ENCODE measurements at regions not wholly inside any gene's neighbourhood (a gene's known extent, or its start where the extent isn't known, plus 50 kb on each side); places are given as distances from the start of the nearest gene placed in this dataset.

DNA sequence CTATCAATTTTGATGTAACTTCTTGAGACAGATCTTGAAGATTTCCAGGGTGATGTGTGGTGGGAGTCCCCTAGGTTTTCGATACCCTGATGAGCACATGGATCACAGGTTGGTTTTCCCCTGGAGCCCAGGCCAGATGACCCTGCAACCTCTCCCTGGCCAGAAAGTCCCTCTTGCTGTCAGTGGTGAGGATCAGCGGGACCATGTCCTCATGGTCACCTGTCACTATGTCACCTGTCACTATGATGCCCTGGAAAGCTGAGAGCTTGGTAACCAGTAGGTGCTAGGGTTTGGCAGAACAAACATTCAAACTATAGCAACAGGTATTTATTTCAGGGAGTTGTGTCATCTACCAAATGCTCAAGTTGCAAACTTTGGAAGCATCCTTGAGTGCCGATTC, 197.9 kb downstream of the ARHGAP12 start:
- Histone ChIP-seq H3K27ac (no peak overlapping the region), H3K4me3 (no peak overlapping the region), H3K27me3 (no peaks in the 10 kb centered on the region), H3K9me3 (replicated peaks) (peaks cover 25% of the 10 kb centered on the region), H3K36me3 (no peaks in the 10 kb centered on the region), H3K4me1 (no peaks in the 10 kb centered on the region)
- no peak for DNase-seq

DNA sequence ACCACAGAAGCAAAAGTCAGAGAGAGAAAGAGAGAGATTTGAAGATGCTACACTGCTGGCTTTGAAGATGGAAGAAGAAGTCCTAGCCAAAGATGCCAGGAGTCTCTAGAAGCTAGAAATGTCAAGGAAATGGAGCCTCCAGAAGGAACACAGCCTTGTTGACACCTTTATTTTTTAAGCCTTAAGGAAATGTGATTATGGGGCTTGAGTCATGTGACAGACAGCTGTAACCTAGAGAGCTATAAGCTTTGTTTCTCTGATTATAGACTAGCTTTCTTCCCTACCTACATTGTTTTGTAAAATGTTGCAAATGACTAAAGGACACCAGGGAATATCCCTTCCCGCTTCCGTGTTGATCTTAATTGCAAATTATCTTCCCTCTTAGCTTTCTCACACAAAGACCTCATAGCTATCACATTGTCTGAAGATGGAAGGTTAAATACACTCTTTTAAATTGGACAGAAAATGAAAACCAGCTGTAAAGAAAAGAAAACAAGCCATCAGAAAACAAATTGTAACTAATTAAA, 199.9 kb downstream of the ARHGAP12 start:
- Histone ChIP-seq H3K36me3 (no peaks in the 10 kb centered on the region), H3K4me1 (no peaks in the 10 kb centered on the region), H3K9me3 (replicated peaks) (peaks cover 17% of the 10 kb centered on the region), H3K4me3 (no peak overlapping the region), H3K27me3 (no peaks in the 10 kb centered on the region), H3K27ac (no peak overlapping the region)
- DNase-seq = no peak

DNA sequence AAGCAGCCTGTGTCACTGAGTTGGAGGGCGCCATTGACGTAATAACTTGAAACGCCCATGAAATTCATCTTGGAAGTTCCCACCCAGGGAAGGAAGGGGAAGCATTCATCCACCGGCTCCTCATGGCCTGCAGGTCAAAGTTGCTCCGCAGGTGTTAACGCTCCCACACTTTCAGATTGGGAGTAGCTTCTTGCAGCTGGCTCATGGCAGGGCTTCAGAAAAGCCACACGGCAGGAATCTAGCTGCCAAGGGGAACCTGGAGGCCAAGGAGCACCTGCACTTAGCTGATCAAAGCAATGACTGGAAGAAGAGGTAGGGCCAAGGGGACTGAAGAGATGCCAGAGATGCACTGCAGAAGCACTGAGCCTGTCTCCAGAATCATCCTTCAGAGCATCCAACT, 203.2 kb downstream of the ARHGAP12 start:
- Histone ChIP-seq H3K4me1 (peaks cover 4% of the 10 kb centered on the region; the same call in 1 of the 2 replicates), H3K27me3 (no peaks in the 10 kb centered on the region), H3K9me3 (replicated peaks) (peaks cover 10% of the 10 kb centered on the region), H3K27ac (no peak overlapping the region), H3K4me3 (no peak overlapping the region), H3K36me3 (no peaks in the 10 kb centered on the region)
- no peak for DNase-seq

DNA sequence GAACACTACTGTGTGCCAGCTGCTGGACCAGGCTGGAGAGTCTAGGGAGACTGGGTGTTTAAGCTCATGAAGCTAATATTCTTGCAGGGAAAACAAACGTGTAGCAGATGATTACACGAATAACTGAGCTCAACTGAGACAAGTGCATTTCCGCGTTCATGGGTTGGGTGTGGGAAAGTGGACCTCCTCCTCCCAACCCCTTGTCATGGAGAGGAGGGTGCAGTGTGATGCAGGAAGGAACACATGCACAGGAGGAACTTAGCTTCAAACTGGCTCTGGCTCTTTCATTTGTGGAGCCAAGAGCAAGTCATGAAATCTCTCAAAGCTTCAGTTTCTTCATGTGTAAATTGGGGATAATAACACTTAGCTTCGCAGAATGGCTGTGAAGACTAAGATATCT, 204.3 kb downstream of the ARHGAP12 start:
- Histone ChIP-seq H3K4me3 (no peak overlapping the region), H3K27ac (no peak overlapping the region), H3K4me1 (peaks cover 4% of the 10 kb centered on the region; the same call in 1 of the 2 replicates), H3K36me3 (no peaks in the 10 kb centered on the region), H3K9me3 (replicated peaks) (peaks cover 10% of the 10 kb centered on the region), H3K27me3 (no peaks in the 10 kb centered on the region)
- DNase-seq = no peak

DNA sequence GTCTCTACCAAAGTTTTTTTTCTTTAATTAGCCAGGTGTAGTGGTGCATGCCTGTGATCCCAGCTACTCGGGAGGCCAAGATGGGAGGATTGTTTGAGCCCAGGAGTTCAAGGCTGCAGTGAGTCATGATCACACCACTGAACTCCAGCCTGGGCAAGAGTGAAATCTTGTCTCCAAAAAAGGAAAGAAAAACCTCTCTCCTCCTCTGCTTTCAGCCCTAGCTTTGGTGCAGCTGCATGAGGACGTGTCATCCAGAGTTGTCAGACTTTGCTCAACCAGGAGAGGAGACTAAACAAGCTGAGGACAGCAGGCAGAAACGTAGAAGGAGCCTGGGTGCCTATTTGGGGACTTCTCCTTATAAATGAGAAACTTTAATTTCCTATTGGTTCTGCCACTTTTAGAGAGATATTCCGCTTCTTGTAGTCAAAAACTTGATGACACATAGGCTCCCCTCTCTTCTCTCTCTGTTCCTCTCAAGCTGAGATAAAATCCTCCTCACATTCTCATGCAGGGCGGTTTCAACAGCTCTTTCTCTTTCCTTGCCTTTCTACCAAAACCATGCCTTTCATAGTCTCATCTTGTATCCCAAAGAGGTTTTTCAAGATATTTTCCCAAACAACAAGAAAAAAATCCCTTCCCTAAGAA, 205.4 kb downstream of the ARHGAP12 start:
- Histone ChIP-seq H3K9me3 (replicated peaks) (peaks cover 8% of the 10 kb centered on the region), H3K4me1 (peaks cover 4% of the 10 kb centered on the region; the same call in 1 of the 2 replicates), H3K27me3 (no peaks in the 10 kb centered on the region), H3K27ac (no peak overlapping the region), H3K36me3 (no peaks in the 10 kb centered on the region), H3K4me3 (no peak overlapping the region)
- no peak for DNase-seq

DNA sequence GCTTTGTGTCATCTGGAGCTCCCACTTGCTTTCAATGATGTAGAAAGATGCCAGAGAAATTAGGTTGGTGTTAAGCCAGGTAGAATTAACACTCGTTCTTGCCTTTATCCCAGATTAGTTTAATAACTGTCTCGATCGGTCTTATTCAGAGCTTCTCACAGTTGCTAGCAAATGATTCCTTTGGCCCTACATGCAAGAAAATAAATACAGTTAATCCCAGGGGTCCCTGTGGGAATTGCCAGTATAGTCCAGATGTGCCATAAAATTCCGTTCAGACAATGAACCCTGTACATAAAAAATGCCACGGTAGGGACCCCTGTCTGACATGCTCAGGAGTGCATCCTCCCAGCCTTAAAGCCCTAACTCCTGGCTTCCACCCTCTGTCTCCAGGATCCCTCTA, 207.5 kb downstream of the ARHGAP12 start:
- H3K27ac ChIP-seq = no peak overlapping the region
- H3K4me1 ChIP-seq = peaks cover 4% of the 10 kb centered on the region; the same call in 1 of the 2 replicates
- H3K27me3 ChIP-seq = no peaks in the 10 kb centered on the region
- peaks cover 8% of the 10 kb centered on the region for H3K9me3 ChIP-seq (replicated peaks)
- no peak overlapping the region for H3K4me3 ChIP-seq
- H3K36me3 ChIP-seq = no peaks in the 10 kb centered on the region
- peak; percentile 68 to 77 for DNase-seq

DNA sequence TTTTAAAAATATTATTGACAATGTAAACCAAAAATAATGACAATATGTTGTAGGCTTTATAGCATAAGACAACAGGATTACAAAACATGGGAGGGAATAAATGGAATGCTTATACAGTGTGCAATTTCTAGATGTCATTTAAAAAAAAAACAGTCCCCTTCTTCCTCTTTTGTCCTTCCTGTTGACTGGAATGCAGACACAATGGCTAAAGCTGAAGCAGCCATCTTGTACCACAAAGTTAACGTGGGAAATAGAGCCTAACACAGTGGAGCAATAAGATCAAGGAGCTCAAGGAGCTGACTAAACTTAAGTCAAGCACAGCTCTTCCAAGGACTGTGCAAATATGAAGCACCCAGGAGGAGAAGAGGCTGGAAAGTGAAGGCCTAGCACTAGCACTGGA, 208.1 kb downstream of the ARHGAP12 start:
- H3K36me3 ChIP-seq = no peaks in the 10 kb centered on the region
- H3K4me1 ChIP-seq = peaks cover 4% of the 10 kb centered on the region; the same call in 1 of the 2 replicates
- peaks cover 8% of the 10 kb centered on the region for H3K9me3 ChIP-seq (replicated peaks)
- no peaks in the 10 kb centered on the region for H3K27me3 ChIP-seq
- H3K27ac ChIP-seq = no peak overlapping the region
- DNase-seq = no peak
- no peak overlapping the region for H3K4me3 ChIP-seq

DNA sequence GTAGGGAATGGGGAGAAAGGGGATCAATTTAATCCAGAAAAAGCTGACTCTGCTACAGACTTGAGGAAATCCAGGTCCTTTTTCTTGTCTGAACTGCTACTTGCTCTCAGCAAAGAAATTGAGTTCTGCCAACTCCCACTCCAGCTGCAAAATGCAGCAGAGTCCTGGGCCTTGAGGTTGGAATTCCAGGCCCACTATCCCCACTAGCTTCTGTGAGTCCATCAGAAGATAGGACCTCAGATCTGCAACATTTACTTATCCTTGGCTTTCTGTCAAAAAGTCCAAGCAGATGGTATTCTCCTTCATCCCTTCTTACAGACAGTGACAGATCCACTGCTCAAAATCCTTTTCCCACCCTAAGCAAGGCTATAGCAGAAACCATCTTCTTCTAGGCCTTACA, 219.2 kb downstream of the ARHGAP12 start:
- DNase-seq = no peak
- Histone ChIP-seq H3K27me3 (no peaks in the 10 kb centered on the region), H3K4me1 (peaks cover 9% of the 10 kb centered on the region; the same call in 1 of the 2 replicates), H3K4me3 (no peak overlapping the region), H3K27ac (no peak overlapping the region), H3K9me3 (replicated peaks) (peaks cover 34% of the 10 kb centered on the region), H3K36me3 (no peaks in the 10 kb centered on the region)

DNA sequence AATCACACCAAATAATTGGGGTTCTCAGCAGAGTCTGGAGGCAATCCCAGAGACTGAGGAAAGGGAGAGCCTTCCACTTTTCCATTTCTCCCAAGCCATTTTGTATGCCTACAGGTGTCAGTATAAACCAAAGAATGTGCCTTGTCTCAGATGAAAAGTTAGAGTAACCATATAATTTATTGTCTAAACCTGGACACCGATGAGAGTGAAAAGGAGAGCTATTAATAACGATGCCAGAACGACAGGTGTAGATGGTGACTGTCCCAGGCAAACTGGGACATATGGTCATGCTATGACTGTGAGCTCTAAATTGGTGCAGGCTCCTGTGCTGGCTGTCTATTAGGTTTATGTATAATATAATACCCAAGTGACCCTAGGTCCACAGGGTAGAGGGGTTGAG, 219.6 kb downstream of the ARHGAP12 start:
- H3K36me3 ChIP-seq = no peaks in the 10 kb centered on the region
- peaks cover 34% of the 10 kb centered on the region for H3K9me3 ChIP-seq (replicated peaks)
- DNase-seq = peak in 1 of 2 experiments; percentile 46
- peaks cover 9% of the 10 kb centered on the region; the same call in 1 of the 2 replicates for H3K4me1 ChIP-seq
- no peaks in the 10 kb centered on the region for H3K27me3 ChIP-seq
- no peak overlapping the region for H3K4me3 ChIP-seq
- no peak overlapping the region for H3K27ac ChIP-seq

DNA sequence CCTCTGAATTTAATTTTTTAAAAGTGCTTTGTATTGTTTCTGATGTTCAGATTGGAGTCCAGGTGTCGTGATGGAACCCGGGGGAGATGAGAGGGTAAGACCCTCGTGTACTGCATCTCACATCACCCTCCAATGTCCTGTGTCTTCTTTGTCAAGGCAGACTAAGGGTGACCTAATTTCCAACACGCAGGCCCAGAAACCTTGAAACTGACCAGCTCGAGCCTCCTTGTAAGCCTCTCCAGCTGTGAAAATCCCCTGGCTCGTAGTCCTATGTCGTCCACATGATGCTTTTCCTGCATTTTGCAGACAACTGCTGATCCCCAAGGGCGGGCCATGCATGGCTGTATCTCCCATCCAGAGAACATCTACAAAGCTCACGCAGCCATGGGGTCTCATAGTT, 220.2 kb downstream of the ARHGAP12 start:
- no peak for DNase-seq
- no peaks in the 10 kb centered on the region for H3K36me3 ChIP-seq
- H3K4me3 ChIP-seq = no peak overlapping the region
- no peak overlapping the region for H3K27ac ChIP-seq
- H3K9me3 ChIP-seq (replicated peaks) = peaks cover 29% of the 10 kb centered on the region
- no peaks in the 10 kb centered on the region for H3K27me3 ChIP-seq
- peaks cover 9% of the 10 kb centered on the region; the same call in 1 of the 2 replicates for H3K4me1 ChIP-seq

DNA sequence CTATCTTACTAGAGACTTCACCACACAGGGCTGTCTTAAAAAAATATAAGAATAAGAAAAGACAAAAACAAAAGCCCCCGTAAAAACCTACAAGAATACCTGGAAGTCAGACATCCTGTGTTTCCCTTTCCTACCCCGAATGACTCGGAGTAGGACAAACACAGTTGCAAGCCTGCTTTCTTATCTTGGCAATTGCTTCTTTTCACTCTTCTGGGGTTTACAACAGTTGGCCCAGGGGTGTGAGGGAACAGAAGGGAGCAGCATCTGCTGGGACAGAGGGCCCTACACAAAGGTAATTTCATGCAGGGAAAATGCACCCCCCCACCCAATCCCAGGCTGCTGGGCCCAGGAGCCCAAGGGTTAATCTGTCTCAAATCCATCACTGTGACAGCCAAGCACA, 220.6 kb downstream of the ARHGAP12 start:
- Histone ChIP-seq H3K27me3 (no peaks in the 10 kb centered on the region), H3K36me3 (no peaks in the 10 kb centered on the region), H3K4me3 (no peak overlapping the region), H3K4me1 (peaks cover 9% of the 10 kb centered on the region; the same call in 1 of the 2 replicates), H3K27ac (no peak overlapping the region), H3K9me3 (replicated peaks) (peaks cover 27% of the 10 kb centered on the region)
- DNase-seq = no peak

DNA sequence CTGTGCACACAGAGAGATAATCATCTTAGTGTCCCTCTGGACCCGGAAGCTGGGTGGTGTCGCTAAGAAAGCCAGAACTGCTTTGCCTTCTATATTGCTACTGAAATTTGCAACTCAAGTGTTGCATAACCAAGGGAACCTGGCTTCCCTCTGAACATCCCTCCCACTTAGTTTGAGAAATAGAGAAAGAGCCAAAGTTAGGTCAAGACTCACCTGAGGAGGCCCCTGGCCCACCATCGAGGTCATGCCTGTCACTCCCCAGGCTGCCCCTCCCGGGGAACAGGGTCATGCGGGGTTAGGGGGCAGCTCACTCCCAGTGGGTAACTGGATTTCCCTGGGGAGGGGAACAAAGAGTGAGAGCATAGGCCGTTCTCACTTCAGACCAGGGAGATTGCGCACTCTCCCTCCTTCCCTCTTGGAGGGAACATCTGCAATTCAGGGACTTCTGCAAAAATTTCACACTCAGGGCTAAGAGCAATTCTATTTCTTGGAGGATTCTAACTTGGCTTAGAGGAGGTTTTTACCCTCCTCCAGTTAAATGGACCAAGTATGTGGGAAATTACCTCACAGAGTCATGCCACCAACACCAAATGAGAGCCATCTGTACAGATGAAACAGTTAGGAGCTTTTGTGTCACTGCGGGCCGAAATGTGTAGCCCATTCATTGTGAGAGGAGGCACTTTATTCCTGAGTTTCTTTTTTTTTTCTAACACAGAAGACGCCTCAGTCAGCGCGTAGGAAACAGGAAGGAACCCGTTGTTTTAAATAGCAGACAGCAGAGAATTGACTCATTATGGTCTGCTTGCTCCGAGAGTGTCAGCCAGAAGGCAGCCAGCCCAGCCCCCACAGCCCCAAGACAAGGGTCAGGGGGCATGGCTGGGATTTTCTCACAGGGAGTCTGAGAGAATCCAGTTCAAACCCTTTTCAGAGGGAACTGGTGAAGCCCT, 221.3 kb downstream of the ARHGAP12 start:
- Histone ChIP-seq H3K4me3 (no peak overlapping the region), H3K27me3 (no peaks in the 10 kb centered on the region), H3K4me1 (peaks cover 9% of the 10 kb centered on the region; the same call in 1 of the 2 replicates), H3K9me3 (replicated peaks) (peaks cover 26% of the 10 kb centered on the region), H3K36me3 (no peaks in the 10 kb centered on the region), H3K27ac (no peak overlapping the region)
- no peak for DNase-seq

DNA sequence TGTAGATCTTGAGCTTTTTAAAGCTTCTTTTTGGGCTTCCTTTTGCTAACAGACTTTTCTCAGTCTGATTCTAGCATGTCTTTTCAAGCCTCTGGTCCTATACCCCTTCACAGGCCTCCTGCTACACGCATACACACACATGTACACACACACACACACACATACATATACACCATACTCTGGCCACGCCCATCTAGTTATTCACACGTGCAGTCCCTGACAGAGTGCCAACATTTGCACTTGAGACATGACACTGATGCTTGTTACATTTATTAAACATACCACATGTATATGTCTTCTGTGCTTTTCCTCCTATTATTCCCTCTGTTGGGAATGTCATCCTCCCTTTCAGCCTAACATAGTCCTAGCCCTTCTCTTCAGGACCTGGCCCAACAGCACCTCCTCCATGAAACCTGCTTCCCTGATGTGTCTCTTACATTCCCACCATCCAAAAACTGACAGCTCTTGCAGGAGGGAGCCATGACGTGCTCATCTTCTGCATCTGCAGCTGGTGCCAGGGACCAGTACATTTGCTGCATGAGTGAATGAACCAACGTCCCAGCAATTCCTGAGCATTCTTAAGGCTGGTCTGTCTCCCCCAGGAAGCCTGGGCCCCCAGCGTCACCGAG, 222.1 kb downstream of the ARHGAP12 start:
- H3K36me3 ChIP-seq = no peaks in the 10 kb centered on the region
- H3K4me1 ChIP-seq = peaks cover 13% of the 10 kb centered on the region
- no peak overlapping the region for H3K4me3 ChIP-seq
- H3K9me3 ChIP-seq (replicated peaks) = peaks cover 26% of the 10 kb centered on the region
- no peak for DNase-seq
- H3K27ac ChIP-seq = no peak overlapping the region
- no peaks in the 10 kb centered on the region for H3K27me3 ChIP-seq

DNA sequence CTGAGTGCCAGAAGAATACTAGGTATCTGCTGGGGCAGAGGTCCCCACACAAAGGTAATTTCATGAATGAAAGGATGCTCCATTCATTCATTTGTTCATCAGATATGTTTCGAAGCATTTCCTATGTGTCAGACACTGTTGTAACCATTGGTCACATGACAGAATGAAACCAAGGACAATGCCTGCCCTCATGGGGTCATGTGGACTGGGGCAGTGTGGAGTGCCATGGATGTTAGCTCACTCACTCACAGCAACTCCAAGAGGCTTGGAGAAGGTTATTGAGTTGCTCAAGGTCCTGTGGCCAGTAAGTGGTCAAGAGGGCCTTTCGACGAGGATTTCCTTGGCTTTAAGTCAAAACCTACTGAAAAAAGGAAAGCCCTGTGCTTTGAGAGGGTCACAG, 223.5 kb downstream of the ARHGAP12 start:
- Histone ChIP-seq H3K27ac (no peak overlapping the region), H3K36me3 (no peaks in the 10 kb centered on the region), H3K9me3 (replicated peaks) (peaks cover 13% of the 10 kb centered on the region), H3K4me3 (no peak overlapping the region), H3K27me3 (no peaks in the 10 kb centered on the region), H3K4me1 (peaks cover 27% of the 10 kb centered on the region)
- no peak for DNase-seq

DNA sequence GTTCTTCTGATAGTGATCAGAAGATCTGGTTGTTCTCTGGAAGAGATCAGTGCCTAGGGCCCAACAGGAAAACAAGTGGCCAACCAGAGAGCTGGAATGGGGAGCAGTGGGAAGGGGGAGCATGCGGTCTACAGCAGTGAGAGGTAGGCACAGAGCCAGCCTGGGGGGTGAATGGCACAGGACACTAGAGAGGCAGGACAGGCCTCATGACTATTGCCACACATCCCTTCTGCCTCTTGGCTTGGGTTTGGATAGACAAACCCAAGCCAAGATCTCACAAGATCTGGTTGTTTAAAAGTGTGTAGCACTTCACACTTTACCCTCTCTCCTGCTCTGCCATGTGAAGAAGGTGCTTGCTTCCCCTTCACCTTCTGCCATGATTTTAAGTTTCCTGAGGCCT, 224.4 kb downstream of the ARHGAP12 start:
- Histone ChIP-seq H3K27ac (no peak overlapping the region), H3K4me3 (no peak overlapping the region), H3K9me3 (replicated peaks) (peaks cover 7% of the 10 kb centered on the region), H3K27me3 (no peaks in the 10 kb centered on the region), H3K4me1 (peaks cover 22% of the 10 kb centered on the region), H3K36me3 (no peaks in the 10 kb centered on the region)
- no peak for DNase-seq
